Stimulated activated CD4-positive, alpha-beta T cell treated with anti-CD3 and anti-CD28 coated beads, Interleukin-2, amount 100 ng/mL, for 48 hours (primary cell): ENCODE measurements at regions not wholly inside any gene's neighbourhood (a gene's known extent, or its start where the extent isn't known, plus 50 kb on each side); places are given as distances from the start of the nearest gene placed in this dataset.
"Not testable (repeated sequence)": the region's sequence is repeated elsewhere in the genome, so short reads cannot be mapped to it uniquely, and the experiment has no call there.

Experiments used
- DNase-seq, 2 donors: peaks; one replicate each; pipeline ENCODE4 v3.0.0-alpha.2; 2020

DNA sequence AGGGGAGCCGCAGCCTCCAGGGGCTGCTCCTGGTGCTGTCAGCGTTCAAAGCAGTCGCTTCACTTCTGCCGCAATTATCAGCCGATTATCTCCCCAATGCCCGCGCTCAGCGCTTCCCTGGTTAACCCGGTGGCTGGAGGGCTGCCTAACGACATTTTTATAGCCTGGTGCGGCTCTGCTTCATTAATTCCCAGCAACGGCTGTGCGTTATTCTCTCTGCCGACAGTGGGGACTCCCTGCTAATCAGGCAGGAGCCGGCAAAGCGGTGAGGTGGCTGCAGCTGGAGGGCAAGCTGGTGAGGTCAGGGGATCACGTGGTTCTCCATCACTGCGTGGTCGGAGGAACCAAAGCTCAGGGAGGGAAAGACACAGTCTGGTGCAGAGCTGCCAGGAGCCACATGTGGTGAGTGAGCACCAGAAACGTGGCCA is 62.9 kb downstream of the GLRX5 start:
- DNase-seq: no peak

GRCh38 chr14:95601650-95602049 is 66.8 kb downstream of the GLRX5 start:
- no peak for DNase-seq

DNA sequence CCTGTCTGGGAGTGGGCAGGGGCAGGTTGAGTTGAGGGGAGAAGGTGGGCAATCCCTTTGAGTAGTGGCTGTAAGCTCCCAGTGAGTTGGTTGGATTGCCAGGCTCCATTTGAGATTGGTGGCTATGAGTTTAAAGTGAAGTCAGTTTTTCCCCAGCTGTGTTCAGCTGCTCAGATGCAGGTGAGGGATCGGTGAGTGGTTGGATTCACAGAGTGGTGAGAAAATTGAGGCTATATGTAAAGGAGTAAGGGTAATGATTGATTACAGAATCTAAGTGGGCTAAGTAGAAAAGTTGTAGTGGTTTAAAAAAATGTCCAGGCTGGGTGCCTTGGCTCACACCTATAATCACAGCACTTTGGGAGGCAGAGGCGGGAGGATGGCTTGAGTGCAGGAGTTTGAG is 68.6 kb downstream of the GLRX5 start:
- no peak for DNase-seq

DNA sequence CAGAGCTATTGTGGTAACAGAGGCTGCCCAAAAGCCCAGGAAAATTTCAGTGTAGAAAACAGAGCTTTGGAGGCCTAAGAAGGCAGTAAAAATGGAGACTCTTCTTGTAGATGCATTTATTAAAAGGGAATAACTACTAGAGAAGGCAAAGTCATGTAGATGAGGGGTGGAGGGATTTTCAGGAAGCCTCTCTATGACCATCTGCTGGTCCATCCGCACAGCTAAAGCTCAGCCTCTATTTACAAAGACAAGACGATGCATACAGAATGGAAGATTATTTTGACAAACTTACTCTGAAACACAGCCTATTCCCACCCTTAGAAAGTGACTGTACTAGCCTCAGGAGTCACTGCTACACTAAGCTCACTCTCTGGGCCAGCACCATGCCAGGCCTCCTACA is 71.4 kb downstream of the GLRX5 start:
- DNase-seq: no peak

GRCh38 chr14:95608637-95609235 is 73.9 kb downstream of the GLRX5 start:
- DNase-seq: no peak

DNA sequence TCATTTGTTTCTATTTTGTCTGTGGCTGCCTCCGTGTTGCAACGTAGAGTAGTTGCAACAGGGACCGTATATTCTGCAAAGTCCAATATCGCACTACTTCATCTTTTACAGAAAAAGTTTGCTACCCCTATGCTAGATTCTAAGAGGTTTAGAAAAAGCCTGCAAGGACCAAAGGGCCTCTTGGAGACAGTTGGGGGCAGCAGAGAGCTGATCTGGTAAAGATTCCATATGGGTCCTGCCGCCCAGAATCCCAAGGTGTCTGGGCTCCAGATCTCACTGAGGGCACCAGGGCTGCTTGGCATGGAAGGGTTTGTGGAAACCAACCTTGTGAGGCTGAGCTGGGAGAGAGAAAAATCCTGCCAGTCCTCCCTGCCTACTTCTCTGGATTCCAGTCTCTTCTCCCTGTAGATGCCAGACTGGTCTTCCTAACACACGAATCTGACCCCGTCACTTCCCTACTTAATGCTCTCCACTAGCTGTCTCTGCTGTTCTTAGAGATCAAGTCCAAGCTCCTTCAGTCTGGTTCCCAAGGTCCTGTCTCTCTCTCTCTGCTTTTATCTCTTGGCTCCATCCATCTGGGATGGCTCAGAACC is 74.6 kb downstream of the GLRX5 start:
- DNase-seq: peak in 1 of 2 donors; percentile 7

DNA sequence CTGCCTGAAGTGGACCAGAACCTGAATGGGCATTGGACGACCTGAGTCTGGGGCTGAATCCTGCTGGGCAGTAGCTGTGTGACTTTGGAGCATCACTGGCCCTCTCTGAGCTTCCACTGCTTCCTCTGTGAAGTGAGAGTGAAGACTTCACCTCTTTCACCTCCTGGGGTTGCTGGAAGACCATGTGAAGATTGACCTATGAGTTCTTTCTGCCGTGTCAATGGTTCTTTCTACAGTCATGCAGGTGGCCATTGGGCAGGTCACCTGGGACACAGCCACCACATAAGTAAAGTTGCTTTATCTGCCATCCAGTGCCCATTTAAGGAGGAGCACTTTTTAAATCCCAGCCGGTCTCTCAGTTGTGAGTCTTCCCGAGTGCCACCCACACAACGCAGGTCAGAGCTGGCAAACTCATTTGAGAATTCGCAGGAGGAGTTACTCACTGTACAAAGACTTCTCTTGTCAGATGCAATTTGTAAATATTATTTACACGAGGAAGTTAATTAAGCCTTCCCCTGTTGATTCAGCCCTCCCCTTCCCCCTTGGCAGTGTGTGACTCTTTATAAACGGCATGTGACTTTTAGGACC is 74.8 kb upstream of the TCL1B start:
- no peak for DNase-seq

- no peak for DNase-seq
Measured at GRCh38 chr14:95614349-95614748, 71.9 kb upstream of the TCL1B start.

DNA sequence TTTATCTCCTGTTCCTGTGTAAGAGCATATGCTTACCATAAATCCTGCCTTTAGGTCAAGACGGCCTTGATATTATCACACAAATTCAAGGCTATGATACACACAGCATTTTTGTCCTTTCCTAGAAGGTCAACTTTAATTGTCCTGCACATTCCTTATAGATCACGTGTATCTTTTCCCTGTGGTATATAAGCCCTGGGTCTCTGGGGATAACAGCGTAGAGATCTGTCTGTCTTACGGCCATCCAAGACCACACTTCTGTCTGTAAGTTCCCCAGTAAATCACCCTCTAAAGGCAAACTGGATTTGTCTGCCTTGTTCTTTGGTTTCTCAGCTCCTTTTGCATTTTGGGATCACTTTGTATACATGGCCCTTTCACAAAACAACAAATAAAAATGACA is 69.5 kb upstream of the TCL1B start:
- DNase-seq: no peak

DNA sequence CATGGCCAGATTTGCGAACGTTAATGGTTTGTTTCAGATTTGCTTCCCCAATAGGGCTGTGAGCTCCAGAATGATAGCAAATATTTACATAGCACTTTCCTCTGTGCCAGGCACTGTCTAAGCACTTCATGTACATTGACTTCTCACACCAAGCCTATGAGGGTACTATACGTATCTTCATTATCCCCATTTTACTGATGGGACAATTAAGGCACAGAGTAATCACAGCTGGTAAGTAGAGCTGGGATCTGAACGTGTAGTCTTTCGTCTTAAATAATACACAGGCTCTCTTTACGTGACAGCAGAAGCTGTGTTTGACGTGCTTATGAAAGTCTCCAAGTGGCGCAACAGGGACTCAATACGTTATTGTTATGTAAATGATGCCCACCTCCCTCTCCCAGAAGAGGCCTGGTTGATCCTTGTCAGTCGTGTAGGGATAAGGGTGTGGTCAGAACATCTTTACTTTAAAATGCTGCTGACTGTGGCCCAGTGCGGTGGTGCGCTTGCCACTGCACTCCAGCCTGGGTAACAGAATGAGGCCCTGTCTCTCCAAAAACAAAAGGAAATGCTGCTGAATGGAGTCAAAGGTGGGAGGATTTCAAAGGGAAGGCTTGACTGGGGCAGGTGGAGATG is 66.3 kb upstream of the TCL1B start:
- no peak for DNase-seq

DNA sequence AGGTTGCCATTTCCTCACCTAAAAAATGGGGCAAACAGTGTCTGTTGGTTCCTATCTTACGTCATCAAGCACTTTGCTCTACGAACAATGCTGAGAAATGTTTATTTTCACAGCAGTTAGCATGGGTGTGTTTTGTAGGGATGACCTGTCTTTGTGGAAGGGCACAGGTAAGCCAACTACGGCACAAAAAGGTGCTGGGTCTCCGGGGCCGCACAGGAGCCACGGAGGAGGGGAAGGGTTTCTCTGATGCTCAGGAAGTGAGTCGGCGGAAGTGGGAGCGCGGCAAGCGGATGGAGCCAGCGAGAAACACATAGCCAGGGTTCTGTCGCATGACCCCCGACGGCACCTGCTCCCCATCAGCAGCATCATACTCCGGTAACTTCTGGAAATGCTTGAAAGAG is 65.6 kb upstream of the TCL1B start:
- DNase-seq: peak in 1 of 2 donors; percentile 11

- DNase-seq: no peak
Measured at GRCh38 chr14:95623195-95623594, 63.0 kb upstream of the TCL1B start.

GRCh38 chr14:95625710-95626109 is 60.5 kb upstream of the TCL1B start:
- DNase-seq: not testable (repeated sequence)

- no peak for DNase-seq
Measured at GRCh38 chr14:95635051-95635450, 51.2 kb upstream of the TCL1B start.
